ENCODE measurements at regions not wholly inside any gene's neighbourhood (a gene's known extent, or its start where the extent isn't known, plus 50 kb on each side); places are given as distances from the start of the nearest gene placed in this dataset.

DNA sequence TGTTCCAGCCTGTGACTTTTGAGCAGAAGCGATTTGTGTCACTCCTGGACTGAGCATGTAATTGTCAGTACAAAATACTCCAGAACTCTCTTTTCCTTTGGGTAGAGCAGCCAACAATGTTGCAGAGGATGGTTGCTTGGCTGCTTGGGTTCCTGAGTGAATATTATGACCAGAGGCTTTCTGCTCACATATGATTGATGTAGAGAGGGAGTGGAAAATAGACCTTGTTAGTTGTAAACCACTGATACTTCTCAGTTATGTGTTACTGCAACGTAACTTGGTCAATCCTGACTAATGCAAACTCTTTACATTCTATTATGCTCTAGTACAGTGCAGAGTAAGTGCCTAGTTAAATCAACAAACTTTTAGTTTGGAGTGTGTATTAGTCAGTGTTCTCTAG, 322.6 kb upstream of the KCNH8 start:
- DNase-seq: peak in 1 of 5 experiments; percentile 35

DNA sequence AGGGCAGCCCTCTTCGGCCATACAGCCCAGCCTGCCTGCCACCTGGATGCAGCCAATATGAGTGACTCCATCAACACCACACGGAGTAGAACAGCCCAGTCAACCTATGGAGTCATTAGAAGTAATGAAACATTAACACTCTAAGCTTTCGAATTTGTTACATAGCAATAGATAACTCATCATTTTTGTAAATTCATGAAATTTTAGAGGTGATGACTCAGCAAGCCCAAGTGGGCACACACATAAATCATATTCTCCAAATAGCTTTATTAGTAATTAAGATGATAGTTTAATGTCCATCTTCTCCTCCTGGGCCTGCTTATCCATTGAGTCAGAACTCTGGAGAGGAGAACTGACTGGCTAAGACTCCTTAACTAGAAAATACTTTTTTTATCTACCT, 335.0 kb upstream of the KCNH8 start:
- no peak for DNase-seq

DNA sequence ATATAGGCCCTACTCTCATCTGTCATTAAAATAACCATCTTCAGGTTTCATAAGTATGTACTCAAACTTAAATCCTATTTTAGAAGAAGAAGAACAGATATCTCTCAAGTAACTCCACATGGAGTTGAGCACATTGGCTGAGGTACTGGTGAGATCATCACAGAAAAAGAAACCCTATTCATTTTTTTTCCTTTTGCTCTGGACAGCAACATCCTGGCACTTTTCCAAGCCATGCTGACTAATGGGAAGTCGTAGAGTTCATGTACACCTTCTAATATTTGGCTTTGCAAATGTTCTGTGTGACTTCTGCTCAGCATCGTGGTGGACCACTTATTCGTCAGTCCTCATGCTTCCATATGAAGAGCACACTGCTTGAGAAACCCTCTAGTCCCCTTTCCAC, 336.0 kb upstream of the KCNH8 start:
- no peak for DNase-seq

DNA sequence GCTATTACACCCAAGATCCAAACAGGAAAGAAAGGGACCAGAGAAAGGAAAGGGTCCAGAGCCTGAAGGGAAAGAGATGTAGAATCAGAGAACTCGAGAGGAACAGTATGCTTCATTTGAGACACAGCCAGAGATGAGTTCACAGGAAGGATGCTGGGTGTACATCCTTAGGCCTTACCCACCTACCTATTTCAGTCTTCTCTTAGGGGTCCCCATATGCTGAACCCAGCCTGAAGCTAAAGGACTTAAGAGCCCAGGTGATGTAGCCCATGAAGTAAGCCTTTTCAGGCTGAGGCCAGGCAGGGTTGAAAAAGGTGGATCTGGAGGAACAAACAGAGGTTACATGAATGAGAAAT, 338.0 kb upstream of the KCNH8 start:
- DNase-seq: no peak

DNA sequence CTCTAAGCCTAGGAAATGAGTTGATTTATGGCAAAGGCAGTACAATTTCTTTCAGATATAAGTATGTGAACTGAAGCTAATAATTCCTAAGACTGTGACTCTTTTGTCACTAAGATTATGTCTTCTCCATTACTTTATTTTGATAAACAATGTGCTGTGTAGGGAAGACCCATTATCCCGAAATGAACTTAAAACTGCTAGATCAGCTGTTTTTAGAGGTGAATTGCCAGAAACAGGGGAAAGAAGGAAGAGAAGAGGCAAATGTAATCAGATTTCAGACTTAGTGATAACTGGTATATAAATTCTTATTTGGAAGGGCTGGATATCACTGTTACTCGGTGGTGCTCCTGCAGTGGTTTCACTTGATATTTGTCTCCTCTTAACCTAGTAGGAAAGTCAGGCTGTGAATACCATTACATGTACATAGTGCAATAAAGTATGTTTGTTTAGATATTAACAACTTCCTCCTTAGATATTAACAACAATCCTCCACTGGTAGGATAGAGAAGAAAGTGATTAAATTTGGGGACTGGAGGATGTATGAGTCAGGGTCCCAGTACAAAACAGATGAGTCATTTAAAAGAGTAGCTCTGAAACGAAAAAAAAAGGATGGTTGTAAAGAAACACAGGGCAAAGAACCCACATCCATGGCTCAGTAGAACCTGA, 338.5 kb upstream of the KCNH8 start:
- DNase-seq: no peak

DNA sequence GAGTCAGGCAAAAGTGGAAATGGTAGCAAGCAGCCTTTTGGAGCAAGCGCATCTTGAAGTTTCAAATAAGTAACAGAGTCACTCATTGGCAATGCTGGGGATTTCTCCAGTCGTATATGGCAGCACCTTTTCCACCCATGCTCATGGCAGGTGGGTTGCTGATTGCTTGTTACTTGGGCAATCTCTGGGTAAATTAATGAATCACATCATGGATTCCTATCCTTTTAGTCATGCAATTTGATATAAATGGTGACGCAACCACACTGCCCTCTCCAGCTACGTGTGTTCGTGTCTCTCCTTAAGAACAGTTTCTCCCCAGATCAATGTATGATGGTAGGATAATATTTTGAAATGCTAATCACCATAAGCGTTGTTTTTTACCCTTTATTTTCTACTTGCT, 339.9 kb upstream of the KCNH8 start:
- DNase-seq: no peak

DNA sequence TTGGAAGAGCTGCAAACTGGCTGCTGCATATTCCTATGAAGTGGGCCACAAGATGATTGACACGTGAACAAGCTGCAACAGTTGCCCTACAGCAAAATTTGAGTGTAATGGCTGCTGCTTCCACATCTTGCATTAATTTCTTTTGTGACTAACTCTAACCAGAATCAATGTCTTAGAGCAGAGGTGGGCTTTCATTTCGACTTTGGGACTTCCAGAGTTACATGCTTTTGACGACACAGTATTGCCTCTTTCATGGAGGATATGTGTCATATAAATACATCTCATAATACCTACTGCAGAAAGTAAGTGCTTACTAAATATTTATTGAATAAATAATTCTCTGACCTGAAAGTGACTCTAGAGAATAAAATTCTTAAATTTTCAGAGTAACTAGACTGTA, 340.7 kb upstream of the KCNH8 start:
- no peak for DNase-seq

DNA sequence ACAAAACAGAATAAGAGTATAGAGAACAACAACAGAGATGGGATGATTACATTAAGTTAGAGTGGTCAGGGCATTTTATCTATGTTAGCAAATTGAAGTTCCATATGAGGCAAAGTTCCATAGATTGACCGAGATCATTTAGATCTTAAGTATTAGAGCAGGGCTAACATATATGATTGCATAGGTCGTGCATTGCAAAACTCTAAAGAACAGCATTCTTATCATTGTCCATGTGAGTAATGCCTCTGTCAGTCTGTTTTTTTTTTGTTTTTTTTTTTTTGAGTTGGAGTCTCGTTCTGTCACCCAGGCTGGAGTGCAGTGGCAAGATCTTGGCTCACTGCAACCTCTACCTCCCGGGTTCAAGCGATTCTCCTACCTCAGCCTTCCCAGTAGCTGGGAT, 341.7 kb upstream of the KCNH8 start:
- no peak for DNase-seq

DNA sequence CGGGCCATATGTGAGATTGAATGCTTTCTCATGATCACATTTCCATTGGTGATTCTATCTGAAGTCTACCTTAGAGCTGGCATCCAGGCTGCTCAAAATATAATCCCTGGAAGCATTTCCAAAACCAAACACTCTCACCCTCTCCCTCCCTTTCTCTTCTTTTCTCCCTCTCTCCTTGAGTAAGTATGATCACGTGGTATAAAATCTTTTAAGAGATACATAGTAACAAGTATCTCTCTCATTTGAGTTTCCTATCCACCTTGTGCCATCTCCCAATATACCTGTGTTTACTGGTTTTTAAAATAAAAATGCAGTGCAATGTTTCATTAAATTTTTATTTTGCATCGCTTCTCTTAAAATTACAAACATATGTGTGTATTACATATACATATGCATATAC, 350.9 kb upstream of the KCNH8 start:
- DNase-seq: no peak

DNA sequence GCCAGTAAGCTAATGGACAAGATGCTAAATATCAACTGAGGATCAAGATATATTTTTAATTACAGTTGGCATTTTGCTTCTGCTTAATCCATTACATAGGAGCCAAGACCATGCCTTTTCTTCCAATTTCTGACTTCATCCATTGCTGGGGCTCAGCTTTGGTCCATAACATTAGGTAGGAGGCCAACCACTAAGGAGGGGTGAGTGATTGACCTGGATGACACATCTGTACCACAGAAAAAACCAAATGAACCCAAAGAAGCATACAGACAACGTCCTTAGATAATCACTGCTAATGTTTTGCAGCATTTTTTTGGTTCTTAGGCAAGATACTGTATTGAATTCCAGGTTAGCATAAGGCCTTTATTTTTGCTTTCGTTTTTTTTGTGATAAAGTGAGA, 353.2 kb upstream of the KCNH8 start:
- DNase-seq: no peak

DNA sequence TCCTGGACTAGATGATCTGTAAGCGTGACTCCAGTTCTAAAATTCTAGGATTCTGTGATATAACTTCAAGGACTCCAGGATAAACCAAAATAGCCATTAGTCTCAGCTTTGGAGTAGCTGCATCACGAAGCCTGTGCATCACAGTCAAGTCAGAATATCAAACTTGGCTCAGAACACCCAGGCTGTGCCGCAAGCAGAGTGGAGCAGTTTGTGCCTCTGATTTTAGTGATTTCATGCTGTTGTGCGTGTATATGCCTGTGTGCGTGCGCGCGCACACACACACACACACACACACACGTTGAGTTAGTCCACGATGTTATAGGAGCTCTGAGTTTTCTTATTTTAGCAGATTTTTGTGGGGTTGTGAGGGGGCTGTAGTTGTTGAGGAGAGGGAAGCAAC, 356.6 kb upstream of the KCNH8 start:
- DNase-seq: no peak

DNA sequence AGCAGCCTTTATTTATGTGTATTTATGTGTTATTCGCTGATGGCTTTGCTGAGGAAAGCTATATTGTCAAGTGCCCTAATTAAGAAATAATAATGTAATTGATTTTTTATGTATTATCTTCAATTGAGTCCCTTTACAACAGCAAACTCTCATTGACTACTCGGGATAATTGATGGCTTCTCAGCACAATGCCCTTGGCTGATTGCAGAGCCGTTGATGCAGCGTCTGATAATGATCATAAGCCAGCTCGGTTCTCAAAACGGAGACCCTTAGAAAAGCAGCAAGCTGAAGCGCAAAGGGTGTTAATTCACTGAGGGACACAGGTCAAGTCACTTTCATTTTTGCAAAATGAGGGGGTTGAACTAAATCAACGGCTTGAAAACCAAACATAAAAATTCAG, 357.1 kb upstream of the KCNH8 start:
- no peak for DNase-seq

DNA sequence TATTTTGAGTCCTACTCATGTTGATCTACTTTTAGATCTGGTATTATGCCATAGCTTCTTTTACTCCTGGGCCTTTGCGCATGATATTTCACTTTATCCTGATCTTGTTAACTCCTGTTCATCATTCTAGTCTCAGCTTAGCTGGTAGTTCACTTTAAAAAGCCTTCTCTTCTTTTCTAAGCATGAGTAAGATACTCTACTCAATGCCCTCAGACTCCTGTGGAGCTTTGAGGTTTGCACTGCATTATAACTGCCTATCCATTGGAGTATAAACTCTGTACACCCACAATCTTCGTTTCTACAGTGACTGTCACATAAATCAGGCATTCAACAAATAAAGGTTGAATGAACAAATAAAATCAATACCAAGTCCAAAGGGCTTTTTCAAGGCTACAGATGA, 357.9 kb upstream of the KCNH8 start:
- DNase-seq: no peak

DNA sequence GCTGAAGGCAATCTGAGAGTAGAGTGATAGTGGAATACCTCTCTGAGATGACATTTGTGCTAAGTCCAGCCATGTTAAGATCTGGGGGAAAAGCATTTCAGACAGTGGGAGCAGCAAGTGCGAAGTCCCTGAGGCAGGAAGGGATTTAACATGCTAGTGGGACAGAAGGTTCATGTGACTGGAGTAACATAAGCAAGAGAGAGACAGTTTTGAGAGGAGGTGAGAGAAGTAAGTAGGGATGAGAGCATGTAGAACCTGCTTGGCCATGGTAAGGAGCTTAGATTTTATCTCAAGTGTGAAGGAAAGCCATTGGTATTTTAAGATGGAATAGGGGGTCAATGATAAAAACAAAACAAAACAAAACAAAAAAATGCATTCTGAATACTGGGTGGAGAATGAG, 358.6 kb upstream of the KCNH8 start:
- no peak for DNase-seq

DNA sequence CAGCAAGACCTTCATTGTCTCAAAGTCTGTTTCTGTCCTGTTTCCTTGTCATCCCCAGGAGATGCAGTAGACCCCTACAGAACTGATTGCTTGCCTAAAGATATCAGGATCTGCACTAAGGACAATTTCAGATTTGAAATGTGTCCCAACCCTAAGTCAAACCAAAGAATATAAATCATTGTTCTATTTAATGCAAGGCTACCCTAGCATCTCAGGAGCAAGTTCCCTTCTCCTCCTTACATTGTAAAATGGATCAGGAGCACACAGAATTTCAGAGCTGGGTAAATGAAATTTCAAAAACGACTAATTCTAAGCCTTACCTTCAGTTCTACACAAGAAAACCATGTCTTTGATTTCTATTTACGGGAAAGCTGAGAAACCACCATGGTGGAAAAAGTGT, 360.9 kb upstream of the KCNH8 start:
- no peak for DNase-seq

DNA sequence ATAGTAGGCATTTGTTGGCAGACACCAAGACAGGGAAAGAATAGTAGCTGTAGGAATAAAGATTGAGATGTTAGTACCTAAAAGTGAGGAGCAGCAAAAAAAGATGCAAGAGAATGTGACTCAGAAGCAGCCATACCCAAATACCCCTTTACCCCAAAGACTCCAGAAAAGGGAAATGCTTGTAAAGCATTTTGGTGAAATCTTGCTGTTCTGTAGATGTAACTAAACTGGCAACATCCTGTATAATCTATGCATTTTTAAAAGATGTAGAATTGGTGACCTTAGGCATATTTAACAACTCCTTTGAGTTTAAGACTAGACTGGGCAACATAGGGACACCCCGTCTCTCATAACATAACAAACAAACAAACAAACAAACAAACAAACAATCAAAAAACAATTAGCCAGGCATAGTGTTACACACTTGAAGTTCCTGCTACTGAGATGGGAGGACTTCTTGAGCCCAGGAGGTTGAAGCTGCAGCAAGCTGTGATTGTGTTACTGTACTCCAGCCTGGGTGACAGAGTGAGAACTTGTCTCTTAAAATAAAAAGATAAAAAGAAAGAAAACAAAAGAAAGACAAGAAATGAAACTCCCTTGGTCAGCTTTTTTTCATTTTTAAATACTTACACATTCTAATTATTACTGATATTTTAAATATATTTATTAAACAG, 361.5 kb upstream of the KCNH8 start:
- DNase-seq: no peak

DNA sequence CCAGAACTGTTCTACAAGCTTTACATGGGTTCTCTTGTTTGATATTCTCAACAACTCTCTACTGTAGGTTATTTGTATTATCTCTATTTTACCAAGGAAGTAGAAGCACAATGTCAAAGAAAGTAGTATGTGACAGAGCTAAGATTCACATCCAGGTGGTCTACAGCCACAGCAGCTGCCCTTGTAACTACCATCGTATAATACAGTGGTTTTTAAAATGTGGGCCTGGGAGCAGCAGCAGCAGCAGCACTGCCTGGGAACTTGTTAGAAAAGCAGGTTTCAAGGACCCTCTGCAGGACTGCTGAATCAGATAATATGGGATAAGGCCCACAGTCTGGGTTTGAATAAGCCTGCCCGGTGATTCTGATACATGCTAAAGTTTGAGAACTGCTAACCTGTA, 357.1 kb upstream of the SATB1 start:
- no peak for DNase-seq

DNA sequence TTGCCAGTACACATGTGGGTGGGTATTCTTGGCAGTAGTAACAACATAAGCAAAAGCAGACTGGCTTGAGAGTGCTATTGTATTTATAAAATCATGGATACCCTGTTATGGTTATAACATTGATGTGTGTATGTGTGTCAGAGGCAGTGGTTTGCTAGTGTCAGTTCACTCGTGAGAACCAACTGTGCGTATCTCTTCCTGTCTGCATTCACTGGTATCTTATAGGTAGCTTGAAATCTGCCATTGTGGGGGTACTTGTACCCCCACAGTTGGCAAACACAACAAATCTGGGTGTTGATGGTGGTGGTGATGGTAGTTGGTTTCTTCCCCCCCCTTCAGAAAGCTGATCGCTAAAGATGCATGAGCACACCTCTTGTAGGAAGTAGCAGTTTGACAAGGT, 355.8 kb upstream of the SATB1 start:
- DNase-seq: peak in 1 of 5 experiments; percentile 22

DNA sequence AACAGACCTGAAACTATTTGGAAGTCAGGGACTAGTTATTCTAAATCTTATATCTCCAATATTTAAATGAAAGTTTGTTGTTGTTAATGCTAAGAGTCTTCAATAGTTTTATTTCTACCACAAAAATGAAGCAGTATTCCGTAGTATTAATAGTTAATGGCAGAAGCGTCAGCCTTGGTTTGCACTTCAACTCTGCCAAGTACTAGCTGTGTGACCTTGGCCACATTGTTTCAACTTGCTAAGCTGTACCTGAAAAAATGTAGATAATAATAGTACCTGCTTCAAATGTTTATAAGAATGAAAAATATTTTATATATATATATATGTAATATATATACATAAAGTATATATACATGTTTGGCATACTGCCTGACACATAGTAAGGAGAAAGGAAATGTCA, 354.6 kb upstream of the SATB1 start:
- DNase-seq: no peak

DNA sequence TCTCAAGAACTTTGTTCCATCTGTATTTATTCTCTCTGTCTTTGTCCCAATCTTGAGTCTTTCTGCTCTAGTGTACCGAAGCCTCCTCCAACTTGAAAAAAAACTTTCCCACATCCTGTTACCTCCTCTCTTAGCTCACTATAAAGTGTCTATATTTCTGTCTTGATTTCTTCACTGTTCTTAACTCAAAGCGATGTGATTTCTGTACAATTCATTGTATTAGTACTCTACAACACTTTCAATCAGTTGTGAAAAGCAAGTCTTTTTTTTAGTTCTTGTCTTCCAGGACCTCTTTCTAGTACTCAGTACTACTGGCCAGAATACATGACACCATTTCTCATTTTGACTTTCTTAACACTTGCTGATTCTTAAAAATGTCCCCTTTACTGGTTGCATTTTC, 353.5 kb upstream of the SATB1 start:
- DNase-seq: peak in 1 of 5 experiments; percentile 52

DNA sequence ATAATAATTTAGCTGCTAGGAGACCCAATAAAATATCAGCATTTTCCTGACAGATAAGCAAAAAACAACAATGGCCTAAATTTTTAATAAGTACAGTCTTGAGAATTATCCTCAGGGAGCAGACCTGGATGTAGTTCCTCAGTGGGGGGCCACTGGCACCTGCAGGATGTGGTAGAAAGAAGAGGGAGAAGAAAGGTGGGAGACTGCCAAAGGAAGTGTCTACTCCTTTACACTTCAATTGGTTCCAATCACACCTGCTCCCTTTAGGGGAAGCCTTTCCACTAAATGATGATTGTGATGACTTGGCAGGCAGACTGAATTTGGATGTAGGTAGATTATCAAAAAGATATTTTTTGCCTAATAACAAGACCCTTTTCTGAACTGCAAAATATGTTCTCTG, 353.0 kb upstream of the SATB1 start:
- no peak for DNase-seq

DNA sequence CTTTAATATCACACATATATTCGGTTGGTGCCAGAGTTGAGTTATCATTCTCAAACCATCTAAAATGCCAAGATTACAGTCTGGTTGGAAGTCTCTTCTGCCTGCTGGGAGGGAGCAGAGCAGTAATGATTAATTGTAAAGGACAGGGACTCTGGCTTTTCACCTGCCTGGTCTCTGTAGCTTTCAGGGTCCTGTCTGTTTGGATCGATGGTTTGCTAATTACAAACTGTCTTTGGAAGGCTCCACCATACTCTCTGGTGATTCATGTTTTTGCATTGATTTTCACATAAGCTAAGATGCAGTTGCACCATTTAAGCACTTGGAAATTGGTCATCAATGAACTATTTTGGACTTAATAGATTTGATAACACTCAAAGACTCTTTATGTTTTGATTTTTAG, 350.4 kb upstream of the SATB1 start:
- no peak for DNase-seq

DNA sequence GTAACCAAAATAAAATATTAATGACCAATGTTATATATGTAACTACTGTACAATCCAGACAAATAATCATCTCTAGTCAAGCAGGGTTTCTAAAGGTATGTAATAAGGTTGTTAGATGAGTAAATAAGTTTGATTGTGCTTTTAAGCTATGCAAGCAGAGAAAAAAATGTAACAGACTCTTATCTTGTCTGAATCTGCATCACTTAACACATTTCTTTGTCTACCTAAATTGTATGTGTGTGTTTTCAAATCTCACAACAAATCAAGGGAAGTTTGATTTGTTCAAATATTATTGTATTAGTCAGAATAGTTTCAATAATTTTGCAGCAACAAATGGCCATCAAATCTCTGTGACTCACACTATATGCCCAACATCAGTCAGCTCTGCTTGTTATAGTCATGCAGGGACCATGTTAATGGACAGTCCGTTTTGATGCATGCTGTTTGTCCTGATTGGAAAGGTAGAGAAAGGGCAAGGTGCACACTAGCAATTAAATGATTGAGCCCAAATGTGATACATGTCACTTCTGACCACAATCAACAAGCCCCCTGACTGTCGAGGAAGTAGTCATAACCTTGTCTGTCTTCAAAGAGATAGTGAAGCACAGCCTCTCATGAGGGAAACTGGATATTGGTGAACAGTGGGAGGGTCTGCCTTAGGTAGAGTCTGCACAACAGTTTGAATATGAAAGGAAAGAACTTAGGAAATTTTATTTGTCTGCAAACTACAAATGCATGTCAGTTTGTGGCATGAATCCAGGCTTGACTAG, 349.4 kb upstream of the SATB1 start:
- no peak for DNase-seq

DNA sequence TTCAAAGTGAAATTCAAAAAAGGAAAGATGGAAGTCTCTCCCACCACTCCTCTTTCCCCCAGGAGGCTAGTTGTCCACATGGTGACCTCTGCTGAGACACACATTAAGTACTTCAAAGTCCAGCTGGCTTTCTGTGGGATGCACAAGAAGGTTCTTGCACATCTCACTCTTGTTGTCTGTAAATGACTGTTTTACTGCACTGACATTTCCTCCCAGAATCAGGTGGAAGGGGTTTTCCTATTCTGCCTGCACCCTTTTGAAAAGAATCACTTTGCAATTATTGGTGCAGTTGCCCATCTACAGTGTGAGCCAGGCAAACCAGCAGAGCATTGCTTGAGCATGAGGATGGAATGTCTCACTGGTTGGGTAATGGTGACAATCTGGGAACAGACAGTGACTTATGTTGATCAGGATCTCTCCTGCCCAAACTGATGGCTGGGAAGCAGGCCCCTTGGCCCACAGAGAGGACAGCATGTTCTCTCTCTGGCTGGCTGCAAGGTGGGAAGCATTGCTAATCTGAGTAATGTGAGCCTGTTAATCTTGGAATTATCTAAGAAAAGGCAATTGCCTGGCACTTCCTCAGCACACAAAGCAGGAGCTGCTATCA, 347.7 kb upstream of the SATB1 start:
- DNase-seq: no peak
